HepG2 (cell line): ENCODE measurements at regions not wholly inside any gene's neighbourhood (a gene's known extent, or its start where the extent isn't known, plus 50 kb on each side); places are given as distances from the start of the nearest gene placed in this dataset.

Experiments used
- NFIB ChIP-seq: sonication (generic); formaldehyde crosslinking; IDR thresholded peaks from 2 replicates; pipeline ENCODE4 v1.9.0; 2021; ENCODE audit warnings: missing genetic modification reagents, mild to moderate bottlenecking, borderline replicate concordance
- SRSF1 ChIP-seq: fragments of 200-400 bp; formaldehyde crosslinking; optimal IDR thresholded peaks from 2 replicates; pipeline ENCODE3; 2017; ENCODE audit warnings: mild to moderate bottlenecking, low read depth, low read length, moderate library complexity
- THRA ChIP-seq: sonication (generic); formaldehyde crosslinking; IDR thresholded peaks from 2 replicates; pipeline ENCODE4 v1.4.0; 2020; ENCODE audit warnings: missing genetic modification reagents, borderline replicate concordance

GRCh38 chr12:91975891-91976290, 169.8 kb downstream of the BTG1 start:
- TF ChIP-seq SRSF1 (no peak), NFIB (no peak), THRA (no peak)
